ENCODE measurements at regions not wholly inside any gene's neighbourhood (a gene's known extent, or its start where the extent isn't known, plus 50 kb on each side); places are given as distances from the start of the nearest gene placed in this dataset.

DNA sequence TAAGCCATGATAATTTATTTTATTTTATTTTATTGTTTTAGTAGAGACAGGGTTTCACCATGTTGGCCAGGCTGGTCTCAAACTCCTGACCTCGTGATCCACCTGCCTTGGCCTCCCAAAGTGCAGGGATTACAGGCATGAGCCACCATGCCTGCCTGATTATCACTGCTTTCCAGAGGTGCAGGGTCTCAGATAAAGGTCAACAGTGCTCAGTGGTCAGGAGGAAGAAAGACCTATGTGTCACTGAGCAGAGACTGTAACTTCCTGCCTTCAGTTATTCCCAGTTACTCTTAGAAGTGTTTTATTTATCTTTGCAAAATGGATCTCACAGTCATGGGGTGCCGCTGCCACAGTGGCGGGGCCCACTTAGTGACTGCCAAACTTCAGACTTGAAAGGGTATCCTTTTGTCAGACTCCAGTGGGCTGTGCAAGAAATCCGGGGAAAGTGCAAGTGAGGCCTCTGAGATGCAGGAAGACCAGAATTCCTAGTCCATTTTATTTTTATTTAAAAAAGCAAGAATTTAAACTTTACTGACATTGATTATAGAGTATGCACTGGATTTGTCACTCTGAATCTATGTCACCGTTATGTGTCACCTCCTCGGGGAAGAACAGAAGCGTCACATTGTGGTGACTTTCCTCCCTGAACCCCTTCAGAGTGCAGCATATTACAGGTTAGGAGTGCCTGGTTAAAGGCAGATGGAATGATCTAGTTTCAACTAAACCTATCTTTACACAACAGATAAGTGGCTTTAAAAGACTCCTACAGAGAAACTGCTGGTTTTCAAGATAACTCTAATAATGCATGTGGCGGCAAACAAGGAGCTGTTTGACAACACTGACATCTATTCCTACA is 59.1 kb upstream of the BICD1 start:
- no peak for DNase-seq

DNA sequence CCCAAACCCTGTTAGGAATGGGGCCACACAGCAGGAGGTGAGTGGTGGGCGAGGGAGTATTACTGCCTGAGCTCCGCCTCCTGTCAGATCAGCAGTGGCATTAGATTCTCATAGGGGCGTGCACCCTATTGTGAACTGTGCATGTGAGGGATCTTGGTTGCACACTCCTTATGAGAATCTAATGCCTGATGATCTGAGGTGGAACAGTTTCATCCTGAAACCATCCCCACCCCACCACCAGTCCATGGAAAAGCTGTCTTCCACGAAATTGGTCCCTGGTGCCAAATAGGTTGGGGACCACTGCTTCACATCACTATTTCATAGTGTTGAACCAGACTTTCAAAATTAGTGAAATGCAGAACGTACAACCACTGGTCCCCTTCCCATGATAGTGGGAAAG is 57.9 kb upstream of the BICD1 start:
- DNase-seq, result no peak

DNA sequence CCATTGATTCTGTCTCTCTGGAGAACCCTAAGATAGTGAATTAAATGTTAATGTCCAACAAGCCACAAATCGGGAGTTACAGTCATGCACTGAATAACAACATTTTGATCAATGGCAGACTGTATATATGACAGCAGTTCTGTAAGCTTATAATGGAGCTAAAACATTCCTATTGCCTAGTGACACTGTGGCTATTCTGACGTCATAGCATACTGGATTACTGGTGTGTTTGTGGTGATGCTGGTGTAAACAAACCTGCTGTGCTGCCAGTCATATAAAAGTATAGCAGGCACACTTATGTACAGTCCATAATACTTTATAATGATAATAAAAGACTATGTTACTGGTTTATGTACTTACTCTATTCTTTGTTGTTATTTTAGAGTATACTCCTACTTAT is 56.7 kb upstream of the BICD1 start:
- DNase-seq, result no peak

DNA sequence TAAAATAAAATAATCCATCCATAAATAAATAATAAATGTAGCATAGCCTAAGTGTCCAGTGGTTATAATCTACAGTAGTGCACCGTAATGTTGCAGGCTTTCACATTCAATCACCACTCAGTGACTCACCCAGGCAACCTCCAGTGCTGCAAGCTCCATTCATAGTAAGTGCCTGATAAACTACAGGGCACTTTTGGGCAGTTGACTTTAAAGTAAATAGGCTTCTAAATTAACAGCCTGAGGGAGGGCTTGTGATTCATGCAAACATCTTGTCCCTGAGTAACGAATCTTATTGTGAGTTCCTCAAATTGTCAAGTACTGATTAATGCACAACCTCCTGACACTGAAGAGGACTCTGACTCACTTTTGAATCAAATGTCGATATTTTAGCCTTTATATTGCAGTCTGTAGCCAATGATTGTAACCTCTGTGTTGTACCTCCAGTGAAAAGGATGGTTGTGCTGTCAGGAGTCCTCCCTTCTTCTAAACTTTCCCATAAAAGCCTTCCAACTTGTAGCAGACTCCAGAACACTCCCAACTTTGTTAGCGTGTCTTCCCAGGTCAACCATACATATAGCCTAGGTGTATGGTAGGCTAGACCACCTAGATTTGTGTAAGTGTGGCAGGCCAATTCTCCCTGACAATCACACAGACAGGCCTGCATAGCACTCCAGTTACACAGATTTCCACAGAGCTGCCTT is 55.0 kb upstream of the BICD1 start:
- no peak for DNase-seq

DNA sequence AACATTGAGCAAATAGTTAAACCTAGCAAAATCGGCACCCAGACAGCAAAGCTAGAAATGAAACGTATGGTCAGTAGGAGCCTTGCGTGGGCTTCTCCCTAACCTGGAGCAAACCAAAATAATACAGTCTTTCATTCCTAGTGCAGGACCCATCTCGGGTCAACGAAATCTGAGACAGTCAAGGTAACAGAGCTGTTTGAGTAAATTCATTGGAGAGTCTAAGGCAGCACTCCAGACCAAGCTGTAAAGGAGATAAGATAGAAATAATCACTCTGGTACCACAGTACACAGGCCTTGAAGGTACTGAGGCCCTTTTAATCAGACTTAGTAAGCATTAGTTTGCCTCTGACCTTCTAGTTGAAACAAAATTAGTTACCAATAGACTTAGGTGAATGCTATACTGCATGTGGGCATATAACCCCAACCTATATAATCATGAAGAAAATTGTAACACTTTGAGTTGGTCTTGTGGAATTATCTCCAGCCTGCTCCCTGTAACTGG is 54.4 kb upstream of the BICD1 start:
- no peak for DNase-seq

DNA sequence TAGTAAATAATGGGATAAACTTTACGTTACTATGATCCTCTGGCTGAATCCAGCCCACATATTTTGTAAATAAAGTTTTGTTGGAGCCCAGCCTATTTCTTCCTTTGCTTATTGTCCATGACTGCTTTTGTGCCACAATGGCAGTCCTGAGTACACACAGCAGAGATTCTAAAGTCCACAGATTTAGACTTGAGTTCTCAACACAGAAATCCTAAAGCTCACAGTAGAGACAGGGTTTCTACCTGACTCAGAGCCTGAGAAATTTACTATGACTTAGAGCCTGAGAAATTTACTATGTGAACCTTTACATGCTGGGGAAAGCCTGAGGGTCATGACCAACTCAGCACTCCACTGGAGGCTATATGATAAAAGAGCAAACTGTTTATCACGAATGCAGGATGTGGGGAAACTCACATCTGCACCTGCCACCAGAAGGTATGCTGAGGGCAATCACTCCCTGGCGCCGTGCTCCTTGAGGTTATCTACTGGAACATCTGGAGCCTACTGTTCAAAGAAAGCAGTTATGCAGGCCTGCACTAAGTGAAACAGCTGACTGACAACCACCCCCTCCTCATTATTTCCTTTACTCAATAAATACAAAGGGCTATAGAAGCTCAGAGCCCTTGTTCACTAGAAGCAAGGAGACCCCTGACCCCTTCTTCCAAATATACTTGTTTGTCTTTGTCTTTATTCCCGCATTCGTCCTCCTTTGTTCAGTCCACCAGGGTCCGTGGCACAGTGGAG is 52.6 kb upstream of the BICD1 start:
- no peak for DNase-seq

Measured in activated naive CD4-positive, alpha-beta T cell (primary cell).